ENCODE measurements at regions not wholly inside any gene's neighbourhood (a gene's known extent, or its start where the extent isn't known, plus 50 kb on each side); places are given as distances from the start of the nearest gene placed in this dataset.
"Not testable (repeated sequence)": the region's sequence is repeated elsewhere in the genome, so short reads cannot be mapped to it uniquely, and the experiment has no call there.

GRCh38 chr1:217133958-217134856 lies 411.0 kb upstream of the ESRRG start:
- Histone ChIP-seq H3F3A (ENCODE audit: low read depth) (no peaks in the 10 kb centered on the region), H3K9me3 (ENCODE audit: insufficient read depth, low read depth, low read length) (0 out of 2 replicates have a peak, but pooled peaks cover 4% of the 10 kb centered on the region), H3K9me2 (replicated peaks; ENCODE audit: low read depth, low read length) (no peaks in the 10 kb centered on the region), H3K4me3 (ENCODE audit: low read length, poor library complexity, severe bottlenecking) (no peak overlapping the region), H2AFZ (ENCODE audit: low read length) (no peak overlapping the region), H3K4me1 (ENCODE audit: insufficient read depth, low read length, poor library complexity, severe bottlenecking) (no peaks in the 10 kb centered on the region), H3K27me3 (ENCODE audit: insufficient read depth, low read length, poor library complexity, severe bottlenecking) (no peaks in the 10 kb centered on the region), H3K36me3 (ENCODE audit: insufficient read depth, low read length) (no peaks in the 10 kb centered on the region), H3K4me2 (ENCODE audit: low read depth, low read length, poor library complexity, severe bottlenecking) (no peak overlapping the region), H3K9ac (ENCODE audit: low read depth, low read length, poor library complexity, severe bottlenecking) (no peak overlapping the region), H3K79me2 (ENCODE audit: insufficient read depth, low read length) (no peaks in the 10 kb centered on the region), H4K20me1 (ENCODE audit: insufficient read depth, low read length, poor library complexity, severe bottlenecking) (no peaks in the 10 kb centered on the region)
- TF ChIP-seq CTCF (conservative IDR thresholded peaks at IDR 0.05; ENCODE audit: low read length) = no peak
- no peak for TF ChIP-seq EZH2phosphoT487 (IDR thresholded peaks at IDR 0.05; ENCODE audit: borderline replicate concordance)

GRCh38 chr1:217133092-217133491 lies 409.9 kb upstream of the ESRRG start:
- H3K36me3 ChIP-seq (ENCODE audit: insufficient read depth, low read length) = no peaks in the 10 kb centered on the region

GRCh38 chr1:217123340-217123739 lies 400.1 kb upstream of the ESRRG start:
- H3K9ac ChIP-seq (ENCODE audit: low read depth, low read length, poor library complexity, severe bottlenecking); H3K36me3 ChIP-seq (ENCODE audit: insufficient read depth, low read length): not testable (repeated sequence)

More at GRCh38 chr1:217133092-217133491, 409.9 kb upstream of the ESRRG start:
- Histone ChIP-seq H3K79me2 (ENCODE audit: insufficient read depth, low read length) (no peaks in the 10 kb centered on the region), H3F3A (ENCODE audit: low read depth) (no peaks in the 10 kb centered on the region), H3K4me2 (ENCODE audit: low read depth, low read length, poor library complexity, severe bottlenecking) (no peak overlapping the region), H3K9ac (ENCODE audit: low read depth, low read length, poor library complexity, severe bottlenecking) (no peak overlapping the region), H2AFZ (ENCODE audit: low read length) (no peak overlapping the region), H3K27me3 (ENCODE audit: insufficient read depth, low read length, poor library complexity, severe bottlenecking) (no peaks in the 10 kb centered on the region), H3K9me3 (ENCODE audit: insufficient read depth, low read depth, low read length) (0 out of 2 replicates have a peak, but pooled peaks cover 4% of the 10 kb centered on the region), H3K9me2 (replicated peaks; ENCODE audit: low read depth, low read length) (no peaks in the 10 kb centered on the region), H4K20me1 (ENCODE audit: insufficient read depth, low read length, poor library complexity, severe bottlenecking) (no peaks in the 10 kb centered on the region), H3K4me3 (ENCODE audit: low read length, poor library complexity, severe bottlenecking) (no peak overlapping the region), H3K4me1 (ENCODE audit: insufficient read depth, low read length, poor library complexity, severe bottlenecking) (no peaks in the 10 kb centered on the region)
- TF ChIP-seq CTCF (conservative IDR thresholded peaks at IDR 0.05; ENCODE audit: low read length) (no peak), EZH2phosphoT487 (IDR thresholded peaks at IDR 0.05; ENCODE audit: borderline replicate concordance) (no peak)

More at GRCh38 chr1:217123340-217123739, 400.1 kb upstream of the ESRRG start:
- H3K27me3 ChIP-seq (ENCODE audit: insufficient read depth, low read length, poor library complexity, severe bottlenecking); H3K9me2 ChIP-seq (replicated peaks; ENCODE audit: low read depth, low read length); H3K4me1 ChIP-seq (ENCODE audit: insufficient read depth, low read length, poor library complexity, severe bottlenecking); H2AFZ ChIP-seq (ENCODE audit: low read length); H3K79me2 ChIP-seq (ENCODE audit: insufficient read depth, low read length); H3K4me3 ChIP-seq (ENCODE audit: low read length, poor library complexity, severe bottlenecking); H3K9me3 ChIP-seq (ENCODE audit: insufficient read depth, low read depth, low read length); H4K20me1 ChIP-seq (ENCODE audit: insufficient read depth, low read length, poor library complexity, severe bottlenecking); H3F3A ChIP-seq (ENCODE audit: low read depth); H3K4me2 ChIP-seq (ENCODE audit: low read depth, low read length, poor library complexity, severe bottlenecking): not testable (repeated sequence)

Measured in Loucy (cell line).